WERI-Rb-1 (cell line): ENCODE measurements at regions not wholly inside any gene's neighbourhood (a gene's known extent, or its start where the extent isn't known, plus 50 kb on each side); places are given as distances from the start of the nearest gene placed in this dataset.
"Not testable (repeated sequence)": the region's sequence is repeated elsewhere in the genome, so short reads cannot be mapped to it uniquely, and the experiment has no call there.

Source experiments
- DNase-seq: peaks from one replicate; pipeline ENCODE4 v3.0.0-alpha.2; 2020
- H3K27ac ChIP-seq: fragments of 250-450 bp; sonication (Bioruptor Pico); 2 replicates; pipeline ENCODE4 v1.5.1; 2020; ENCODE audit warnings: mild to moderate bottlenecking, moderate library complexity
- H3K27me3 ChIP-seq: fragments of 250-450 bp; sonication (Bioruptor Pico); 2 replicates; pipeline ENCODE4 v1.5.1; 2021; ENCODE audit warnings: mild to moderate bottlenecking, low read depth, moderate library complexity; ENCODE audit not compliant: insufficient read depth, severe bottlenecking
- H3K36me3 ChIP-seq: fragments of 250-450 bp; sonication (Bioruptor Pico); 2 replicates; pipeline ENCODE4 v1.5.1; 2020; ENCODE audit warnings: mild to moderate bottlenecking, moderate library complexity
- H3K4me3 ChIP-seq: 2 replicates; pipeline ENCODE4 v1.5.1; 2011; ENCODE audit warnings: low read depth, mild to moderate bottlenecking, control low read depth, low read length
- H3K9me3 ChIP-seq: fragments of 250-450 bp; sonication (Bioruptor Pico); 2 replicates; pipeline ENCODE4 v1.5.1; 2021; ENCODE audit warnings: mild to moderate bottlenecking, moderate library complexity; ENCODE audit not compliant: severe bottlenecking
- TF ChIP-seq, protein P1 (sequence below): IDR thresholded peaks from 2 replicates; pipeline ENCODE4 v1.5.1; 2011; ENCODE audit warnings: low read depth, mild to moderate bottlenecking, control low read depth, inconsistent platforms, low read length

DNA sequence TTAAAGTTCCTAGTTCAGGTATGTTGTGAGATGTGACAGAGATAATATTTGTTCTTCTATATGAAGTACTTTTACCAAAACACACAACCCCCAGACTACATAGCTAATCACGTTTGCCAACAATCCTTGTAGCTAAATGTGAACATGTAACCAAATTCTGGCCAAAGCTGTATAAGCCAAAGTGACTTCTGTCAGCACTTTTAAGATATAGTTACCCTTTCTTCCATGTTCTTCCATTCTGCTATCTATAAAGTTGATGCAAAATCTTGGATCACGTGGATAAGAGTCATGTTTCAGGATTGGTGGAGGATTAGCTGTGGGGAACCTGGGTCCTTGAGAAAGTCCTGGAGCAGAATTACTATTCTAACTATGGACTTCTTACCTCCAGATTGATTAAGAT lies 1366.6 kb downstream of the FSCB start:
- DNase-seq, result no peak
- peaks cover 24% of the 10 kb centered on the region for H3K27me3 ChIP-seq
- TF ChIP-seq, protein P1, sequence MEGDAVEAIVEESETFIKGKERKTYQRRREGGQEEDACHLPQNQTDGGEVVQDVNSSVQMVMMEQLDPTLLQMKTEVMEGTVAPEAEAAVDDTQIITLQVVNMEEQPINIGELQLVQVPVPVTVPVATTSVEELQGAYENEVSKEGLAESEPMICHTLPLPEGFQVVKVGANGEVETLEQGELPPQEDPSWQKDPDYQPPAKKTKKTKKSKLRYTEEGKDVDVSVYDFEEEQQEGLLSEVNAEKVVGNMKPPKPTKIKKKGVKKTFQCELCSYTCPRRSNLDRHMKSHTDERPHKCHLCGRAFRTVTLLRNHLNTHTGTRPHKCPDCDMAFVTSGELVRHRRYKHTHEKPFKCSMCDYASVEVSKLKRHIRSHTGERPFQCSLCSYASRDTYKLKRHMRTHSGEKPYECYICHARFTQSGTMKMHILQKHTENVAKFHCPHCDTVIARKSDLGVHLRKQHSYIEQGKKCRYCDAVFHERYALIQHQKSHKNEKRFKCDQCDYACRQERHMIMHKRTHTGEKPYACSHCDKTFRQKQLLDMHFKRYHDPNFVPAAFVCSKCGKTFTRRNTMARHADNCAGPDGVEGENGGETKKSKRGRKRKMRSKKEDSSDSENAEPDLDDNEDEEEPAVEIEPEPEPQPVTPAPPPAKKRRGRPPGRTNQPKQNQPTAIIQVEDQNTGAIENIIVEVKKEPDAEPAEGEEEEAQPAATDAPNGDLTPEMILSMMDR, result no peak
- no peaks in the 10 kb centered on the region for H3K36me3 ChIP-seq
- no peak overlapping the region for H3K4me3 ChIP-seq
- no peaks in the 10 kb centered on the region for H3K9me3 ChIP-seq
- no peak overlapping the region for H3K27ac ChIP-seq

DNA sequence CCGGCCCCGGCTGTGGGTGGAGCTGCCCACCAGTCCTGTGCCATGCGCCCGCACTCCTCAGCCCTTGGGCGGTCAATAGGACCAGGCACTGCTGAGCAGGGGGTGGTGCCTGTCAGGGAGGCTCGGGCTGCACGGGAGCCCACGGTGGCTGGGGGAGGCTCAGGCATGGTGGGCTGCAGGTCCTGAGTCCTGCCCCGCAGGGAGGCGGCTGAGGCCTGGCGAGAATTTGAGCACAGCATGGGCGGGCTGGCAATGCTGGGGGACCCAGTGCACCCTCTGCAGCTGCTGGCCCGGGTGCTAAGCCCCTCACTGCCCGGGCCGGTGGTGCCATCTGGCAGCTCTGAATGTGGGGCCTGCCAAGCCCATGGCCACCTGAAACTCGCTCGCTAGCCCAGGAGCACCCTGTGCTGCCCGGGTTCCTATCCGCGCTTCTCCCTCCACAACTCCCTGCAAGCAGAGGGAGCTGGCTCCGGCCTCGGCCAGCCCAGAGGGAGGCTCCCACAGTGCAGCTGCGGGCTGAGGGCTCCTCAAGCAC lies 1371.1 kb downstream of the FSCB start:
- no peaks in the 10 kb centered on the region for H3K36me3 ChIP-seq
- H3K4me3 ChIP-seq, result no peak overlapping the region
- no peaks in the 10 kb centered on the region for H3K9me3 ChIP-seq
- H3K27ac ChIP-seq, result no peak overlapping the region
- DNase-seq, result no peak
- TF ChIP-seq, protein P1, result no peak
- peaks cover 29% of the 10 kb centered on the region for H3K27me3 ChIP-seq

DNA sequence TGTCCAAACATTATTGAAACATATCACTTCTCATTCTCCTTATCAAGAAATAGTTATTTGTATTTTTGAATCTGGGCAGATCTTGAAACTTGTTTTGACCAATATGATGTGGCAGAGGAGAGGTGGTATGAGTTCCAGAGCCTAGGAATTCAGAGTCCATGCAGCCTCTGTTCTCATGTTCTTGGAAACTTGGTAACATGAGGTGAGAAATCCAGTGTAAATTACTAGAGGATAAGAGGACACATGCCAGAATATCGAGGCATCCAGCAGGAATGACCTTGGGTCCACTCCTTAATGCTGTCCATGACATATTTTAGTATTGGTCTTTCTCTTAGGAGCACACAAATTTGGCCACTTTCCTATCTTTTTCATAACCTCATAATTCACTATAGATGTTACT lies 1374.6 kb downstream of the FSCB start:
- Histone ChIP-seq H3K27me3 (peaks cover 26% of the 10 kb centered on the region), H3K4me3 (no peak overlapping the region)
- TF ChIP-seq, protein P1, result no peak

DNA sequence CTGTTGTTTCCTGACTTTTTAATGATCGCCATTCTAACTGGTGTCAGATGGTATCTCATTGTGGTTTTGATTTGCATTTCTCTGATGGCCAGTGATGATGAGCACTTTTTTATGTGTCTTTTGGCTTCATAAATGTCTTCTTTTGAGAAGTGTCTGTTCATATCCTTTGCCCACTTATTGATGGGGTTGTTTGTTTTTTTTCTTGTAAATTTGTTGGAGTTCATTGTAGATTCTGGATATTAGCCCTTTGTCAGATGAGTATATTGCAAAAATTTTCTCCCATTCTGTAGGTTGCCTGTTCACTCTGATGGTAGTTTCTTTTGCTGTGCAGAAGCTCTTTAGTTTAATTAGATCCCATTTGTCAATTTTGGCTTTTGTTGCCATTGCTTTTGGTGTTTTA lies 1378.7 kb downstream of the FSCB start:
- not testable (repeated sequence) for H3K9me3 ChIP-seq

More for the DNA sequence above, 1374.6 kb downstream of the FSCB start:
- no peak overlapping the region for H3K27ac ChIP-seq
- no peak for DNase-seq
- H3K36me3 ChIP-seq, result no peaks in the 10 kb centered on the region
- no peaks in the 10 kb centered on the region for H3K9me3 ChIP-seq

DNA sequence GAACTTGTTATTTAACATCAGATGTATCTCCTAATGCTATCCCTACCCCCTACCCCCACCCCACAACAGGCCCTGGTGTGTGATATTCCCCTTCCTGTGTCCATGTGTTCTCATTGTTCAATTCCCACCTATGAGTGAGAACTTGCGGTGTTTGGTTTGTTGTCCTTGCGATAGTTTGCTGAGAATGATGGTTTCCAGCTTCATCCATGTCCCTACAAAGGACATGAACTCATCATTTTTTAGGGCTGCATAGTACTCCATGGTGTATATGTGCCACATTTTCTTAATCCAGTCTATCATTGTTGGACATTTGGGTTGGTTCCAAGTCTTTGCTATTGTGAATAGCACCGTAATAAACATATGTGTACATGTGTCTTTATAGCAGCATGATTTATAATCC lies 1379.2 kb downstream of the FSCB start:
- not testable (repeated sequence) for H3K27ac ChIP-seq, H3K27me3 ChIP-seq, DNase-seq, H3K36me3 ChIP-seq, H3K9me3 ChIP-seq, H3K4me3 ChIP-seq

More for the DNA sequence above, 1378.7 kb downstream of the FSCB start:
- H3K27me3 ChIP-seq, DNase-seq, H3K27ac ChIP-seq, H3K36me3 ChIP-seq, H3K4me3 ChIP-seq: not testable (repeated sequence)

DNA sequence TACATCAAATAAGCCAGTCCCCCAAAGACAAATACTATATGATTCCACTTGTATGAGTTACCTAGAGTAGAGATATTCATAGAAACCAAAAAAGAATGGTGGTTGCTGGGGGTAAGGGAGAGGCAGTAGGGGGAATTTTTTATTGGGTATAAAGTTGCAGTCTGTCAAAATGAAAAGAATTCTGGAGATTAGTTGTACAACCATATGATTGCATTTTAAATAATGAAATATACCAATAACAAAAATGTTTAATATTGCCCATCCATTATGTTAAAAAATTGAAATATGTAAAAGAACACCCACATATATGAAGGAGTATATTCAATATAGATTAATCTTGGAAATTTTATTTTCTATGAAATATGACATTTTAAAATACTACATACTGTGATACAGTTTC lies 1383.5 kb downstream of the FSCB start:
- Histone ChIP-seq H3K36me3 (no peaks in the 10 kb centered on the region), H3K9me3 (no peaks in the 10 kb centered on the region), H3K4me3 (no peak overlapping the region), H3K27ac (no peak overlapping the region), H3K27me3 (no peaks in the 10 kb centered on the region)
- no peak for DNase-seq
- TF ChIP-seq, protein P1, result no peak

DNA sequence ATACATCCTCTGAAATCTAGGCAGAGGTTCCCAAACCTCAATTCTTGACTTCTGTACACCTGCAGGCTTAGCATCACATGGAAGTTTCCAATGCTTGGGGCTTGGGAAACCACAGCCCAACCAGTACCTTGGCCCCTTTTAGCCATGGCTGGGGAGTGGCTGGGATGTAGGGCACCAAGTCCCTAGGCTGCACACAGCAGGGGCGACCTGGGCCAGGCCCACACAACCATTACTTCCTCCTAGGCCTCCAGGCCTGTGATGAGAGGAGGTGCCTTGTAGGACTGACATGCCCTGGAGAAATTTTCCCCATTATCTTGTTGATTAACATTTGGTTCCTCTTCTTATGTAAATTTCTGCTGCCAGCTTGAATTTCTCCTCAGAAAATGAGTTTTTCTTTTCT lies 1387.4 kb downstream of the FSCB start:
- TF ChIP-seq, protein P1, result no peak
- Histone ChIP-seq H3K36me3 (no peaks in the 10 kb centered on the region), H3K27me3 (no peaks in the 10 kb centered on the region), H3K9me3 (no peaks in the 10 kb centered on the region), H3K4me3 (no peak overlapping the region), H3K27ac (no peak overlapping the region)
- DNase-seq, result no peak
